HT-29 (cell line): ENCODE measurements at regions not wholly inside any gene's neighbourhood (a gene's known extent, or its start where the extent isn't known, plus 50 kb on each side); places are given as distances from the start of the nearest gene placed in this dataset.

ENCODE experiments used
- DNase-seq: peaks from one replicate; pipeline ENCODE4 v3.0.0-alpha.2; 2015; ENCODE audit warnings: low spot score

- DNase-seq, result no peak
Observed at GRCh38 chr9:106704056-106704615, 158.8 kb upstream of the ZNF462 start.

DNA sequence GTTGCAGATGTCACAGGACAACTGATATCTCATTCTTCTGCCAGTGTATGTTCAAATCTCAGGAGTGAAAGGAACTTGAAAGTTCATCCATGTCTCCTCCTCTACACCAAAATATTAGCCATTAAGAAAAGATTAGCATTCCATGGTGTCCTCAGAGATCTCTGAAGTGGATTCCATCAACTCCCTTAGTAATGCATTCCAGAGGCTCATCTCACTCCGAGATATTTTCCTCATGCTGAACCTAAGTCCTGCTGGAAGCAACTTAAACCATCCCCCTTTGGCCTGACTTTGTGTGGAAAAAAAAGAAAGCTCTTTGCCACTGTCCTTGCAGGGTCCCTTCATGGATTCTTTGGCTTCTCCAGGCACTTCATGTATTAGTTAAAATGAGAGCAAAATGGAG, 155.7 kb upstream of the ZNF462 start:
- DNase-seq, result no peak

- DNase-seq, result no peak
Observed at GRCh38 chr9:106707738-106708474, 155.1 kb upstream of the ZNF462 start.

GRCh38 chr9:106708475-106709146, 154.4 kb upstream of the ZNF462 start:
- DNase-seq, result no peak

DNA sequence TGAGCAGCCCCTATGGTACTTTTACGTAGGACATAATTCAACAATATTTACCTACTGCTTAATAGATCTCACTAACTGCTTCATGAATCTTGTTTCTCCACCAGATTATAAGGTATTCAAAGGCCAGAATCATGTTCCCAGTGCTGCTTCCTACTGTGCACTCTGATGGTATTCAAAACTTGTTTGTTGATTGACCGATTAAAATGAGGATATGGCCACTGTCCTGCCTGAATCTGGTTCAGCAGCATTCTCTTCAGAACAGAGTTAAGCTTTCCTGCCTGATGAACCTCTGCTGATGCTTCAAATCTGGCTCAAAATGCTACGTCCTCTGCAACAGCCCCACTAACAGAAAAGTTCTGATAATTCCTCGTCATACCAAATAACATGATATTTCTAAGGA, 150.7 kb upstream of the ZNF462 start:
- no peak for DNase-seq

- DNase-seq, result no peak
Observed at GRCh38 chr9:106713206-106713605, 149.8 kb upstream of the ZNF462 start.

DNA sequence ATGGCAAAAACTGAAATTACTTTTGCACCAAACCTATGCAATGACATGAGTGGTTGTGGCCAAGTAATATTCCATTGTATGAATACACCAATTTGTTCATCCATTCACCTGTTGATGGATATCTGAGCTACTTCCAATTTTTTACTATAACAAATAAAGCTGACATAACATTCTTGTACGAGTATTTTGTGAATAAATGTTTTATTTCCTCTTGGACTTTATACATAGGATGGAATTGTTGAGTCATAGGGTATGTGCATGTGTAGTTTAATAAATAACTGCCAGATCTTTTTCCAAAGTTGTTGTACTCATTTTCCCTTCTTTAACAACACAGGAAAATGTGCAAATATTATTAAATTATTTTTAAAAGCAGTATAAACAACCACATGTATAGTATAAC, 146.1 kb upstream of the ZNF462 start:
- no peak for DNase-seq

DNA sequence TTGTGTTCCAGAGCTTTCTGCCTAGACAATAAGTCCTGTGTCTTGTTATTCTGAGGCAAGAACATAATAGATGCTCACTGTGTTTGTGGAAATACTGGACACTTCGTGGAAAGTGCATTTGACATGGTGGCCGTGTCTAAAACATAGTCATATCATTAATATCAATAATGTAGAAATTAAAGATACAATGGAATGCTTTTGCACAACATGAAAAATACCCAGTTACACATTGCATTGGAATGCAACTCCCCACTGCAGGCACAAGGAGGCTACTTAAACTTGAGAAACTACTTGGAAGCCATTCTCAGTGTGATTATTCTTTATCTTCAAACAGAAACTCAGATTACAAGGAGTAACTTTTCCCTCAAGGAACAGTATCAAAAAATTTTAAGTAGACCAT, 145.3 kb upstream of the ZNF462 start:
- DNase-seq, result no peak

DNA sequence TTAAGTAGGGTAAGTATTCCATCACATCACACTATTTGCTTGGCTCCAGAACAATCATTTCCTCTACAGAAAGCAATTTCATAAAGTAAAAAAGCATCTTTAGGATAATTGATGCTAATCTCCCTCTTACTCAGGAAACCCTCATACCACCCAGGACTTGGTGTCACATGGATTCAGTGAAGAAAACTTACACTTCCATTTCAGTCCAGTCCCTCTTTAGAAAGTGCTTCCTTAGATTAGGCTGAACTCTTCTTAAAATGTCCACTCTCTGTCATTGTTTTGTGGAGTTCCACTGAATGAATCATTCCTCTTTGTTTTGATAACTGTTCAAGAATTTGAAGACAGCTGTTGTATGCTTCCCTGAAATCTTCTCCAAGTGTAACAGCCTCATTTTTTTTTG, 144.0 kb upstream of the ZNF462 start:
- no peak for DNase-seq

DNA sequence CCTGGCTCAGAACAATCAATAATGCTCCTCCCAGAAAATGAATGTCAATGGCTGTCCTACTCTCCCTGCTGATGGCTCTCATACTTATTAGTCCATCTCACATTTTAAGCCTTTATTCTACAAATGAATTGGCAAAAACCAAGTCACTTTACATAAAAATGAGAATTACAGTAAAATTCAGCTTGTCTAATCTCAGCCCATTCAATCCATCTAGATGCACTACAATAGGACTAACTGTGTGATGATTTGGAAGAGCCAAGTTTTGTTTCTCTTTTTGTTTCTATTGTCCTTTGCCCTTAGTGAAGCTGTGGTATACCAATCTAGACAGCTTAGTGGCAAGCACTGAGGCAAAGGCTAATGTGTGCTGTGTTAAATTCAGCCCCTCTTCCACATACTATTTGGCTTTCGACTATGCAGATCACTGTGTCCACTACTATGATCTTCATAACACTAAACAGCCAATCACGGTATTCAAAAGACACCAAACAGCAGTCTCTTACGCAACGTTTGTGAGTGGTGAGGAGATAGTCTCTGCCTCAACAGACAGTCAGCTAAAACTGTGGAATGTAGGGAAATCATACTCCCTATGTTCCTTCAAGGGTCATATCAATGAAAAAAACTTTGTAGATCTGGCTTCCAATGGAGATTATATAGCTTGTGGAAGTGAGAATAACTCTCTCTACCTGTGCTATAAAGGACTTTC, 140.8 kb upstream of the ZNF462 start:
- no peak for DNase-seq

DNA sequence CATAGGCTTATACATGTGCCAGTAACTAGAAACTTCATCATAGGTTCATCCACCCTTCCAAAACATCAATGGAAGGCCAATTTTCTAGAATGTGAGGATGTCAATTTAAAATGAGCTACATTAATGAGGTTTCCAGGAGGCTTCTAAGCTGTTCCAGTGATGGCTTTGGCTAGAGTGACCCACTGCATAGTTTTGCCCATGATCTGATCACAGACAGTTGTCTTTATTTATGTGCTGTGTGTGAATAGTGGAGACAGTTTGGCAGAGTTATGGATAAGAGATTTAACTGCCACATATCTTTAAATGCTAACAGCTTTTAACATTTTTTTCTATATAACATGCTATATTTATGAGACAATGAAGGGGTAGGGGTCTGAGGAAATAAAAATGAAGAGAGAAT, 139.0 kb upstream of the ZNF462 start:
- DNase-seq, result no peak

DNA sequence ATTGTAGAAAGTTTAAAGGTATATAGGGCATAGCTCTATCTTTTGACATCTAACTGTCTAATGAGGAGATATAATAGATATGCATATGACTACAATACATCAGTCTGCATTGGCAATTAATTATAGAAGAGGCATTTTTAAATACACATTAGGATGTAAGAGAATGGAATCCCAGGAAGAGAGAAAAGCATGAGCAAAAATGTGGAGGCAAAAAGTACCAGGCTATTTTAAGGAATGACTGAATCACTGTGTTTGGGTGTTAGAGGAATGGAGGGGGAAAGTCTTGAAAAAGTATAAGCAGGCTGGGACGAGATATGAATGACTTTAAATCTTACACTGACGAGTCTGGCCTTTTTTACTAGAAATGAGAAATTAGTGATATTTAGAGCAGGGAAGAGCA, 138.4 kb upstream of the ZNF462 start:
- no peak for DNase-seq

- no peak for DNase-seq
Observed at GRCh38 chr9:106726070-106726815, 136.7 kb upstream of the ZNF462 start.

DNA sequence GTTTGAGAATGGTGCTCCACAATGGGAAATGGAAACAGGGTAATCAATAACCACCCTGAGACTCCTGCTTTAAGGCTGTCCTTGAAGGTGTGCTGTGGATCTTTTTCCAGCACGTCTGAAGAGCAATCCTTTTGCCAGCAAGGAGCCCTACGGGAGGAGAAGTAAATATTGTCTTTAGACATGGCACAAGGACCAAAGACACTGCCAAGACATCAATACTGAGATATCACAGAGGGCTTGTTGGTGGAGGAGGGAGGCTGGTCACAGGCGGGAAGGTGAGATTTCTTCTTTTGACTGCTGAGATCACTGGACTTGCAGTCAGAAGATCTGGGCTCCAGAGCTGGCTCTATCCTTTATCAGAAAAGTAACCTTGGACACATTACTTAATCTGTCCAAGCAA, 135.0 kb upstream of the ZNF462 start:
- no peak for DNase-seq

- DNase-seq, result no peak
Observed at GRCh38 chr9:106728860-106729259, 134.1 kb upstream of the ZNF462 start.

- no peak for DNase-seq
Observed at GRCh38 chr9:106731910-106732309, 131.1 kb upstream of the ZNF462 start.

- no peak for DNase-seq
Observed at GRCh38 chr9:106733828-106734380, 129.1 kb upstream of the ZNF462 start.

- no peak for DNase-seq
Observed at GRCh38 chr9:106737516-106737915, 125.5 kb upstream of the ZNF462 start.

- DNase-seq, result no peak
Observed at GRCh38 chr9:106738109-106738508, 124.9 kb upstream of the ZNF462 start.

DNA sequence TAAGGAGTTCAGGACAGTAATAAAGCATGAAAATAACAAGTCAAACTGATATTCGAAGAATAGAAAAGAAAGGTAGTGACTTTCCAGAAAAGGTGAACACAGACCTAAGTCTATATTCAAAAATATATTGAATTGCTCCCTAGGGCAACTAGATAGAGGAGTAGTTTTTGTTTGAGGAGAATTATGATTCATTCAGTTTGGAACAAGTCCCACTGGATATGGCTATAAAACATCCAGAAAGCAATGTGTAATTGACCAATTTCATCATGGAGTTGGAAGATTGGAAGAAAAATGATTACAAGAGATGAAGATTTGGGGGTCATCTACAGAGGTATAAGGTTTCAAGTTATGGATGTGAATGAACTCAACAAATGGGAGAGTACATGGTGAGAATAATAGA, 117.5 kb upstream of the ZNF462 start:
- no peak for DNase-seq

- DNase-seq, result no peak
Observed at GRCh38 chr9:106745876-106746275, 117.1 kb upstream of the ZNF462 start.

DNA sequence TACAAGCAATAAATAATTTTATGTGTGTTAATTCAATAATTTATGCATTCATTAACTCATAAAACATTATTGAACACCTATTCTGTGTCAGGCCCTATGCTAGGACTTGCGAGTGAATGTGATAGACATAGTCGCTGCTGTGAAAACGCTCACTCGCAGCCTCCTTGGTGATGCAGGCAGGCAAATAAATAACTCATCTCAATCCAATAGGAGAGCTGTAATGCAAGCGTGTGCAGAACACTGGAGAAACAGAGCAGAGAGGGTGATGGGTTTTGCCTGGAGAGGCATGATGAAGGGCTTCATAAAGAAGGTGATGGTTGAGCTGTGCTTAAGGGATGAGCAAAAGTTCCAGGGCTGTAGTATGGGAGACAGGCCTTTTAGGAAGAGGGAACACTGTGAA, 111.3 kb upstream of the ZNF462 start:
- DNase-seq, result no peak
